G401 (cell line): ENCODE measurements at regions not wholly inside any gene's neighbourhood (a gene's known extent, or its start where the extent isn't known, plus 50 kb on each side); places are given as distances from the start of the nearest gene placed in this dataset.

Experiments used
- DNase-seq: peaks from one replicate; pipeline ENCODE4 v3.0.0-alpha.2; 2015; ENCODE audit warnings: low spot score
- in situ Hi-C: cut with HindIII; loops from 2 replicates; pipeline ENCODE4 v1.10.0; 2016; ENCODE audit warnings: low sequenced_read_pairs, mixed read lengths

- in situ Hi-C loops, result no loop called here
- DNase-seq, result no peak
Observed at GRCh38 chr10:58140691-58141347, 126.9 kb downstream of the IPMK start.

GRCh38 chr10:58140054-58140453, 127.6 kb downstream of the IPMK start:
- in situ Hi-C loops, result no loop called here

GRCh38 chr10:58137813-58138212, 129.9 kb downstream of the IPMK start:
- DNase-seq, result peak; percentile 26
- in situ Hi-C loops, result no loop called here

More at GRCh38 chr10:58140054-58140453, 127.6 kb downstream of the IPMK start:
- no peak for DNase-seq

- no peak for DNase-seq
- in situ Hi-C loops, result no loop called here
Observed at GRCh38 chr10:58115218-58116050, 152.3 kb downstream of the IPMK start.

- in situ Hi-C loops, result no loop called here
- DNase-seq, result no peak
Observed at GRCh38 chr10:58109731-58110130, 158.0 kb downstream of the IPMK start.

- no peak for DNase-seq
- in situ Hi-C loops, result no loop called here
Observed at GRCh38 chr10:58107506-58107905, 160.2 kb downstream of the IPMK start.

GRCh38 chr10:58106211-58107035, 161.3 kb downstream of the IPMK start:
- no peak for DNase-seq
- in situ Hi-C loops, result no loop called here

- in situ Hi-C loops, result no loop called here
- DNase-seq, result no peak
Observed at GRCh38 chr10:58104351-58104751, 163.3 kb downstream of the IPMK start.

GRCh38 chr10:58102897-58103296, 164.8 kb downstream of the IPMK start:
- no peak for DNase-seq
- in situ Hi-C loops, result no loop called here

GRCh38 chr10:58101682-58102081, 166.0 kb downstream of the IPMK start:
- no peak for DNase-seq
- in situ Hi-C loops, result no loop called here

- no peak for DNase-seq
- in situ Hi-C loops, result no loop called here
Observed at GRCh38 chr10:58094985-58095718, 172.5 kb downstream of the IPMK start.

- no peak for DNase-seq
- in situ Hi-C loops, result no loop called here
Observed at GRCh38 chr10:58091886-58092285, 175.8 kb downstream of the IPMK start.

GRCh38 chr10:58089739-58090138, 178.0 kb downstream of the IPMK start:
- no peak for DNase-seq
- in situ Hi-C loops, result no loop called here

- DNase-seq, result no peak
- in situ Hi-C loops, result no loop called here
Observed at GRCh38 chr10:58087896-58088295, 179.8 kb downstream of the IPMK start.

GRCh38 chr10:58086763-58087150, 180.9 kb downstream of the IPMK start:
- in situ Hi-C loops, result no loop called here
- DNase-seq, result no peak

- no peak for DNase-seq
- in situ Hi-C loops, result no loop called here
Observed at GRCh38 chr10:58086144-58086762, 181.4 kb downstream of the IPMK start.

GRCh38 chr10:58082248-58082647, 185.4 kb downstream of the IPMK start:
- in situ Hi-C loops, result no loop called here
- no peak for DNase-seq

GRCh38 chr10:58081353-58081752, 186.3 kb downstream of the IPMK start:
- DNase-seq, result no peak

GRCh38 chr10:58079461-58079860, 188.2 kb downstream of the IPMK start:
- in situ Hi-C loops, result no loop called here
- DNase-seq, result no peak

More at GRCh38 chr10:58081353-58081752, 186.3 kb downstream of the IPMK start:
- in situ Hi-C loops, result no loop called here
